ENCODE measurements at regions not wholly inside any gene's neighbourhood (a gene's known extent, or its start where the extent isn't known, plus 50 kb on each side); places are given as distances from the start of the nearest gene placed in this dataset.

GRCh38 chr6:21987501-21987957 lies 309.3 kb downstream of the PRL start (continued):
- TF ChIP-seq EZH2phosphoT487 (IDR thresholded peaks at IDR 0.05; ENCODE audit: borderline replicate concordance, low read depth) (no peak), REST (IDR thresholded peaks at IDR 0.05; ENCODE audit: low read depth, low read length) (0 out of 2 replicates have a peak, but pooled peaks have one; percentile 23), JUND (IDR thresholded peaks at IDR 0.05) (peak; percentile 38), USF1 (IDR thresholded peaks at IDR 0.05; ENCODE audit: borderline replicate concordance, low read depth) (peak; percentile 92)

- peaks cover 32 to 35% of the 10 kb centered on the region in 2 experiments for H3K4me1 ChIP-seq (ENCODE audit: control insufficient read depth in 1 of 2, insufficient read depth in 2 of 2, low read depth in 1 of 2, low read length in 1 of 2)
- H3K9me3 ChIP-seq, result no peaks in the 10 kb centered on the region
- CTCF ChIA-PET, result no interaction called here
- H3F3A ChIP-seq (replicated peaks; ENCODE audit: insufficient read depth), result peaks cover 17% of the 10 kb centered on the region
- no peak overlapping the region for H3K9ac ChIP-seq
- WGBS (ENCODE audit: low lambda C conversion rate), result 75% methylated on average over 1 of the region's 1 CpG
- H3K27ac ChIP-seq (ENCODE audit: low read depth in 2 of 2, low read length in 1 of 2), result peak overlapping the region in 1 of 2 experiments; percentile 43; a peak in 2 of 4 replicates
- POLR2A ChIA-PET, result no interaction called here
- DNase-seq, result no peak
- H3K27me3 ChIP-seq (ENCODE audit: insufficient read depth), result no peaks in the 10 kb centered on the region
- TF ChIP-seq MEF2A (IDR thresholded peaks at IDR 0.05; ENCODE audit: borderline replicate concordance, low read depth), result no peak
- no peak for TF ChIP-seq MAX (IDR thresholded peaks at IDR 0.05; ENCODE audit: low read depth)
- no peak for TF ChIP-seq POLR2AphosphoS5 (IDR thresholded peaks at IDR 0.05; ENCODE audit: low read depth, low read length)
- TF ChIP-seq CHD2 (IDR thresholded peaks at IDR 0.05; ENCODE audit: low read length, partially characterized antibody), result no peak
- TF ChIP-seq RFX5 (IDR thresholded peaks at IDR 0.05; ENCODE audit: low read length), result no peak
- no peak overlapping the region for H3K4me3 ChIP-seq (ENCODE audit: low read depth in 2 of 2, low read length in 1 of 2)
- no peak overlapping the region for H2AFZ ChIP-seq (ENCODE audit: low read depth)
- no peaks in the 10 kb centered on the region for H4K20me1 ChIP-seq (ENCODE audit: insufficient read depth)
- H3K79me2 ChIP-seq (ENCODE audit: insufficient read depth), result peaks cover 19% of the 10 kb centered on the region
- H3K36me3 ChIP-seq (replicated peaks in 1 of 2; ENCODE audit: control insufficient read depth in 1 of 2, insufficient read depth in 2 of 2, low read length in 1 of 2), result no peaks in the 10 kb centered on the region
- H3K9me2 ChIP-seq, result no peaks in the 10 kb centered on the region
- H3K4me2 ChIP-seq, result no peak overlapping the region
These were observed 306.3 kb downstream of the PRL start for GRCh38 chr6:21990577-21990976.
